ENCODE measurements at regions not wholly inside any gene's neighbourhood (a gene's known extent, or its start where the extent isn't known, plus 50 kb on each side); places are given as distances from the start of the nearest gene placed in this dataset.

- no peak overlapping the region for H3K27ac ChIP-seq
- ChIA-PET POLR2A (ENCODE audit: unreplicated experiment) (no interaction called here), CTCF (no interaction called here)
- H4K20me1 ChIP-seq (ENCODE audit: insufficient read depth): no peaks in the 10 kb centered on the region
- H3K4me1 ChIP-seq (replicated peaks; ENCODE audit: insufficient read depth): peaks cover 17% of the 10 kb centered on the region
- no peak overlapping the region for H3K4me3 ChIP-seq
- intact Hi-C loops (cut with micrococcal nuclease; ENCODE audit: unreplicated experiment): no loop called here
- H3F3A ChIP-seq (ENCODE audit: insufficient read depth, low read depth): peaks cover 10% of the 10 kb centered on the region; the same call in 1 of the 2 replicates
- H3K27me3 ChIP-seq (ENCODE audit: insufficient read depth, low read depth): no peaks in the 10 kb centered on the region
- no peak overlapping the region for H3K4me2 ChIP-seq
- H3K79me2 ChIP-seq (ENCODE audit: low read depth): no peaks in the 10 kb centered on the region
- H3K9me3 ChIP-seq (ENCODE audit: insufficient read depth, low read depth): no peaks in the 10 kb centered on the region
- no peaks in the 10 kb centered on the region for H3K9me2 ChIP-seq (ENCODE audit: insufficient read depth)
- no peak overlapping the region for H2AFZ ChIP-seq
- no peak for DNase-seq
- TF ChIP-seq EZH2 (IDR thresholded peaks at IDR 0.05; ENCODE audit: low read depth) (no peak), CTCF (conservative IDR thresholded peaks at IDR 0.05) (no peak)
- no peaks in the 10 kb centered on the region for H3K36me3 ChIP-seq (ENCODE audit: low read depth)
- no TSS peak for BruUV-seq (replicated peaks)
Observed at GRCh38 chr1:91104712-91105111, 82.9 kb upstream of the ZNF644 start.

- no peaks in the 10 kb centered on the region for H3K79me2 ChIP-seq (ENCODE audit: low read depth)
- intact Hi-C loops (cut with micrococcal nuclease; ENCODE audit: unreplicated experiment): no loop called here
Observed at GRCh38 chr1:91101328-91101727, 79.5 kb upstream of the ZNF644 start.

GRCh38 chr1:91099746-91100621 lies 78.1 kb upstream of the ZNF644 start:
- Histone ChIP-seq H3K4me1 (replicated peaks; ENCODE audit: insufficient read depth) (peaks cover 36% of the 10 kb centered on the region), H3K36me3 (ENCODE audit: low read depth) (no peaks in the 10 kb centered on the region), H3K27ac (peak overlapping the region; percentile 79), H3K4me3 (peak overlapping the region; percentile 0; the same call in 1 of the 2 replicates), H3K27me3 (ENCODE audit: insufficient read depth, low read depth) (no peaks in the 10 kb centered on the region), H3K79me2 (ENCODE audit: low read depth) (no peaks in the 10 kb centered on the region), H3F3A (ENCODE audit: insufficient read depth, low read depth) (peaks cover 16% of the 10 kb centered on the region; the same call in 1 of the 2 replicates), H3K4me2 (peak overlapping the region; percentile 59), H2AFZ (peak overlapping the region; percentile 55), H3K9me2 (ENCODE audit: insufficient read depth) (no peaks in the 10 kb centered on the region), H3K9me3 (ENCODE audit: insufficient read depth, low read depth) (no peaks in the 10 kb centered on the region), H4K20me1 (ENCODE audit: insufficient read depth) (no peaks in the 10 kb centered on the region)
- POLR2A ChIA-PET (ENCODE audit: unreplicated experiment): no interaction called here
- BruUV-seq (replicated peaks): TSS peak; percentile 31
- TF ChIP-seq CTCF (conservative IDR thresholded peaks at IDR 0.05) (no peak), EZH2 (IDR thresholded peaks at IDR 0.05; ENCODE audit: low read depth) (no peak)
- peak; percentile 42 to 97 for DNase-seq
- intact Hi-C loops (cut with micrococcal nuclease; ENCODE audit: unreplicated experiment): loop anchor here (1.0 kb wide), 1 partner anchor 8 kb away; no protein-coding TSS in a partner anchor
- CTCF ChIA-PET: interaction anchor here (0.6 kb wide), 1 partner anchor 8 kb away, joined by 3 read pairs; no protein-coding TSS in a partner anchor

More at GRCh38 chr1:91101328-91101727, 79.5 kb upstream of the ZNF644 start:
- CTCF ChIA-PET: no interaction called here
- peaks cover 36% of the 10 kb centered on the region for H3K4me1 ChIP-seq (replicated peaks; ENCODE audit: insufficient read depth)
- no peak for TF ChIP-seq EZH2 (IDR thresholded peaks at IDR 0.05; ENCODE audit: low read depth)
- H3K9me3 ChIP-seq (ENCODE audit: insufficient read depth, low read depth): no peaks in the 10 kb centered on the region
- POLR2A ChIA-PET (ENCODE audit: unreplicated experiment): no interaction called here
- H3K4me3 ChIP-seq: no peak overlapping the region
- peaks cover 16% of the 10 kb centered on the region; the same call in 1 of the 2 replicates for H3F3A ChIP-seq (ENCODE audit: insufficient read depth, low read depth)
- BruUV-seq (replicated peaks): no TSS peak
- H4K20me1 ChIP-seq (ENCODE audit: insufficient read depth): no peaks in the 10 kb centered on the region
- no peak for DNase-seq
- H2AFZ ChIP-seq: no peak overlapping the region
- H3K27ac ChIP-seq: peak overlapping the region; percentile 79; the same call in 1 of the 2 replicates
- H3K9me2 ChIP-seq (ENCODE audit: insufficient read depth): no peaks in the 10 kb centered on the region
- H3K4me2 ChIP-seq: no peak overlapping the region
- H3K27me3 ChIP-seq (ENCODE audit: insufficient read depth, low read depth): no peaks in the 10 kb centered on the region
- H3K36me3 ChIP-seq (ENCODE audit: low read depth): no peaks in the 10 kb centered on the region

Data from PC-9 (cell line).